Heart left ventricle (tissue), 13 donors: ENCODE measurements at regions not wholly inside any gene's neighbourhood (a gene's known extent, or its start where the extent isn't known, plus 50 kb on each side); places are given as distances from the start of the nearest gene placed in this dataset.

Experiments
- CTCF ChIP-seq, 12 donors: fragments of 200-600 bp; sonication (generic) in 4 of 12; IDR thresholded peaks; one replicate each; pipeline versions ENCODE4 v1.5.0 to v1.8.0; 2018 to 2022; ENCODE audit warnings: antibody characterized with exemption in 12 of 12, mild to moderate bottlenecking in 5 of 12
- POLR2A ChIP-seq, 2 donors: fragments of 450-650 bp; IDR thresholded peaks; one replicate each; pipeline ENCODE4 v1.6.1; 2017; ENCODE audit warnings: antibody characterized with exemption in 2 of 2, mild to moderate bottlenecking in 2 of 2, moderate library complexity in 2 of 2
- donor health status: ischemic (EF 13 %, LVEDD 7.1; RV severe dilation, severe dysfunction).
- donor health status: DM: no; HTN: yes; CAD: no.
- donor health status: DM: no; HTN: no; CAD: no.
- donor health status: ischemic (EF 25% LVEDD 6.9; RV normal size, moderate dysfunction).
- donor health status: ischemic (EF 25% LVEDD 5.7; RV mildly dilated, moderate dysfunction).
- donor health status: ischemic (EF 35%, LVEDD 5.7; RV mildly dilated, moderate dysfunction).
- donor health status: nonischemic (EF 11% LVEDD 7.7; RV severe dilation, severe dysfunction).
- donor health status: DM: yes; HTN: yes; CAD: no.
- donor health status: PGD.
- donor health status: ischemic (EF 29% LVEDD 5.4; RV normal size, mild dysfunction).
- donor health status: nonischemic (EF 23%, LVEDD 6.1; RV moderate dilation, normal function).

- TF ChIP-seq CTCF (IDR thresholded peaks at IDR 0.05): no peak
- no peak for TF ChIP-seq POLR2A (IDR thresholded peaks at IDR 0.05)
These were observed 232.1 kb upstream of the GOLIM4 start for GRCh38 chr3:168327856-168328255.
